Activated CD4-positive, alpha-beta T cell treated with anti-CD3 and anti-CD28 coated beads for 4 hours (primary cell): ENCODE measurements at regions not wholly inside any gene's neighbourhood (a gene's known extent, or its start where the extent isn't known, plus 50 kb on each side); places are given as distances from the start of the nearest gene placed in this dataset.

Experiments
- DNase-seq, 2 donors: peaks; one replicate each; pipeline ENCODE4 v3.0.0-alpha.2; 2020

DNA sequence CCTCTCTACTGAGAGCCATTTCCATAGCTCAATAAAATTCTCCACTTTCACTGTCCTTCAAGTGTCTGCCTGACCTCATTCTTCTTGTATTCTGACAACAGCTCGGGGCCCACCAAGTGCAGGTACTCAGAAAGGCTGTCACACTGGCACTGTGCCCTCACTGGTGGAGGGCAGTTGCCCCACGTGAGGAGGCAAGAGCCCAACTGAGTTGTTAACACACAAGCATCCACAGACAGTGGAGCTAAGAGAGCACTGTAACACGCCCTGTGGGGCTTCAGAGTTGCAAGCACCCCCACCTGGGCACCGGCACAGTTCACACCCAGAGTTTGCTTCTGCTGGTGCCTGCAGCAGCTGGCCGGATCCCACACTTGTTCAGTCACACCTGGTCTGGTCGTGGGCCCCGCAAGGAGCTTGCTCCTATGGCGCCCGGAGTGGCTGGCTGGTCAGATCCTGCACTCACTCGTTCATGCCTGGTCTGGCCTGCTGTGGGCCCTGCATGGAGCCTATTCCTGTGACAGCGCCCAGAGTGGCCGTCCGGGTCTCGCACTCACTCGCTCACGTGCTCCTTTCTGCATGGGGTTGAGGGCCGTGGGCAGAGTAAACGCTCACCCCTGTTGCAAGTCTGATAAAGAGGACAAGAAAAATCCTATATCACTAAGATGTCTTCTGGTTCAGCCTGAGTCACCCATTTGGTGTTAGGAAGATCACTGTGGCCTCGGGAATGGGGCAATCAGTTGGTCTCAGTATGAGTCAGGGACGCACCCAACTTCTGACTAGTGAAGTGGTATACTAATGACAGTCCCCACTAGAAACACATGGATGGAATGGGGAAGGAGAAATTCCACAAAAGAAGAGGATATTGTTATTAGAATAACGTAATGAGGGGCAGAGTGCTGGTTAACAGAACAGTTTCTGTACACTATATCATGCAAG, 87.0 kb upstream of the CCNH start:
- no peak for DNase-seq
